GM21367 (cell line): ENCODE measurements at regions not wholly inside any gene's neighbourhood (a gene's known extent, or its start where the extent isn't known, plus 50 kb on each side); places are given as distances from the start of the nearest gene placed in this dataset.
"Not testable (repeated sequence)": the region's sequence is repeated elsewhere in the genome, so short reads cannot be mapped to it uniquely, and the experiment has no call there.

Source experiments
- ATAC-seq: cut with Tn5 transposase; IDR thresholded peaks from one replicate; pipeline ENCODE4 v1.9.1; 2021; ENCODE audit not compliant: unreplicated experiment

GRCh38 chr7:67662804-67663203 is 666.2 kb downstream of the TYW1 start:
- ATAC-seq, result no peak

DNA sequence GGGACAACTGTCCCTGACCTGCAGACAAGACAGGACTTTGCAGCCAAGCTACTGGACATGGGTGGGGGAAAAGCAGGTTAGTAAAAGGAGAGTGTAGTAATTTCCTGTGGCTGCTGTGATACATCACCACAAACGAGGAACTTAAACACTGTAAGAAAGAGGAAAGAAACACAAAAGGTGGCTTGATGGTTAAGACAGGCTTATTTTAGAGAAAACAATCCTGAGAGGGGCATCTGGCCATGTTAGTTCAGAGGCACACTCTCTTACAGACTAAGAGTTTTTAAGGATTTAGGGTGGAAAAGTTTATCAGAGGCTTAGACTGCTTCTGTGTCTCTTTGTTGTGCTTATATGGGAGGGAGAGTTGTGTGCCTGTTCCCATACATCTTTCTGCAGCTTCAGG is 667.0 kb downstream of the TYW1 start:
- ATAC-seq, result no peak

DNA sequence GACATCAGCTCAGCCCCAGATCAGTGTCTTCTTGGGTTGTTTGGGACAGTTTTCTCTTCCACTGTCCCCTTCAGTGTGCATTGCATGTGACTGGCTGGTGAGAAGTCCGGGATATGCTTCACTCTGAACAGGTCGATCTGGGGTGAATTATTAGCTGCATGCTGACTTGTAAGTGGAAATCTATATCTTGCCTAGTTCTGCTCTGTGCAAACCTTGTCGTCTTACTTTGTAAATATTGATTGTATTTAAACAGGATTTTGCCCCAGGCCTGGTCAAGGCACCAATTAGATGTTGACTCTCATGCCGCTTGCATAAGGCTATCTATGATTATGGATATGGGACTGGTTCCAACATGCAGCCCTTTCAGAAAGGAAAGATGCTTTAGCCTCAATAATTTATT is 669.7 kb downstream of the TYW1 start:
- ATAC-seq, result not testable (repeated sequence)

DNA sequence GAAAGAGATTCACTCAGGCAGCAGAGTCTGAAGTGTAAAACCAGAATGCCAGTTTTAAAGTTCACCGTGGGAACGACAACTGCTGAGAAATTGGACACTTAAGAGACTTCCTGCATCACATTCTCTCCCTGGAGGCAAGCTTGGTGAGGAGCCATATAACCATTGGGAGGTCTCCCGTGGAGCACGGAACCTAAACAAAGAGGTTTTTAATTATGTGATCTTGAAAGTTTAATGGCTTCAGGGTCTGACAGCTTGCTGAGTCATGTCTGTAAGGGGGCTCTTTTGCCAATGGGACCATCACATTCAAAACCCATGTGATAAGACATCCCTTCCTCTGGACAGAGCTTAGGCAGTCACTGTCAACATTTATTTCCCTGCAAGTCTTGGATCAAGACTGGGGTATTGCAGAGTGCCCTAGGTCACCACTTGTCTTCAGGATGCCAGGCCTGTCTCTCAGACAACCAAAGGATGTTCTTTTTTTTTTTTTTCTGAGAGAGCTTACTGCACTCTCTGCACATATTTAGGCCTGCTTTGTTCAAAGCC is 674.4 kb downstream of the TYW1 start:
- ATAC-seq, result no peak

GRCh38 chr7:67673861-67674260 is 677.2 kb downstream of the TYW1 start:
- ATAC-seq, result no peak

DNA sequence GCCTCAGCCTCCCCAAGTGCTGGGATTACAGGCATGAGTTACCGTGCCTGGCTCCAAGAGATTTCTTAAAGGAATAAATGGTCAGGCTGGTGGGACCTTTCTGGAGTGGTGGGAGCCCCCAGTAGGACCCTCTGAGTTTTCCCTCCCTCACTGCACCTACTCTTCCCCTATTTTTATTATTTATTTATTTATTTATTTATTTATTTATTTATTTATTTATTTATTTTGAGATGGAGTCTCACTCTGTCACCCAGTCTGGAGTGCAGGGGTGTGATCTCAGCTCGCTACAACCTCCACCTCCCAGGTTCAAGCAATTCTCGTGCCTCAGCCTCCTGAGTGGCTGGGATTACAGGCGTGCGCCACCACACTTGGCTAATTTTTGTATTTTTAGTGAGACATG is 678.2 kb downstream of the TYW1 start:
- not testable (repeated sequence) for ATAC-seq

DNA sequence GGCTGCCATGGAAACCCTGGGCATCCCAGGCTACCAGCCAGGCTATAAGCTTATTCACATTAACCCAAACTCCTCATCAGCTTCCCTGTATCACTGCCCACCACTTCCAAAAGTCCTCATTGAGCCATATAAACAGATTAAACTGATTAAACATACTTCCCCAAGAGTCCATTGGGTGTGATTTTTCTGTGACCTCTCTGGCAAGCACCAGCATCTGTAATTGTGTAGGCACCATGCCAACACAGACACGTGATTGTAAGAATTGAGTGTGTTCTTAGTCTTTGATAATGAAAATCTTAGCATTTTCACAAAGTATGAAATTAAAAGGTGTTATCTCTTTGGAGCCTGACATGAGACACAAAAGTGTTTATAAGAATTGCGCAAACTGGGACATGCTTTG is 679.3 kb downstream of the TYW1 start:
- no peak for ATAC-seq

DNA sequence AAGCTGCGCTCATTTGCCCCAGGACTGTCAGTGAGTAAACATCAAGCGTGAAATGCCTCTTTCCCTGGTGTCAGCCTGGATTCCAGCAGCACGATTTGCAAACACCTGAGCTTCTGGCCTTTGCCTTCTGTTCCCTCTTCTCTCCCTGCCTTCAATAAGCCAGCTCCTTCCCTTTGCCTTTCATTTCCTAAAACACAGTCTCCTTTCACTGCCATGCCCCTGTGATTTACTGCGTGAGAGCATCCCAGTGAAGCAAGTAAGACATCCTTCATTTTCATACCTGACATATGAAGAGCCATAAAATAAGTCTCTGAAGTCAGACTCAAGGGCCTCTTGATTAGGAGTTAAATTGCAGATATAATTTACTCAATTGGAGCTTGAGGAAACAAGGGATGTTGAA is 681.8 kb downstream of the TYW1 start:
- no peak for ATAC-seq

DNA sequence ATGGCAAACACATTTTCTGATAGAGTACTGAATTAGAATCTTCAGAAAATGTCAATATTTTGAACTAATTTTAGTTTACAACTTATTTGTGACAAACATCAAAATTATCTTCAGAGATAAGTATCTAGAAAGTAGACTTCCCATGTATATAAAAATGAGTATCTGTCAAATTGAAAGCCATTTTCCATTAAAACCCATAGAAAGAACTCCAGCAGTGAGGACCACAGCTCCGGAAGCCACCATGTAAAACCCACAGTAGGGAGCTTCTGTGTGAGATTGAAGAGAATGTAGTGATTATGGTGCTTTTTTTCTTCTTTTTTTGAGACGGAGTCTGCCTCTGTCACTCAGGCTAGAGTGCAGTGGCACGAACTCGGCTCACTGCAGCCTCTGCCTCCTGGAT is 687.0 kb downstream of the TYW1 start:
- ATAC-seq, result no peak

DNA sequence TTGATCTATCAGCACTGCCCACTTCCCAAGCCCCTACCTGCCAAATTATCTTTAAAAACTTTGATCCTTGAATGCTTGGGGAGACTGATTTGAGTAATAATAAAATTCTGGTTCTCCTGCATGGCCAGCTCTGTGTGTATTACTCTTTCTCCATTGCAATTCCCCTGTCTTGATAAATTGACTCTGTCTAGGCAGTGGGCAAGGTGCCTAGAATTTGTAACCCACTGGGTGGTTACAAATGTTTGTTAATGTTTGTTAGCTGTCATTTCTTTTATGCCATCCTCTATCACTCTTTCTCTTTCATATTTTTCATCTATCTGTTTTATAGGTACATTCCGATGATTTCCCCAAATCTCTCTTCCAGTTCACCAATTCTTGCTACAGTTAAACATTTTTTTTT is 694.1 kb downstream of the TYW1 start:
- no peak for ATAC-seq

DNA sequence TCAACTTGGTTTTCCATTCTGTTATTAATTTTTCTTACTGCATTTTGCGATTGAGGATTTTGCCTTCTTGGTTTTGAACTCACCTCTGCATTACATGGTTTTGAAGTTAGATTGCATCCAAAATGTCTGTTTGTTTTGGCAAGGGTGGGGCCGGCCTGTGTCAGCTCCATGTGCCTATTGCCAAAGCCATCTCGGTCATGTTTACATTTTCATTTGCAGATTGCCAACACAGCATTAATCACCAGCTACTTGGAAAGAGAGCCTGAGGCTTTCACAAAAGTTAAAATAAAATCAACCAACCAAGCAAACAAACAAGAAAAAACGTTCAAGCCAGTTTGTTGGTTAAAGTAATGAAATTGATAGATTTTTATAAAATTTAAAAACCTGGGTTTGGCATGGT is 695.8 kb downstream of the TYW1 start:
- ATAC-seq, result no peak

GRCh38 chr7:67696124-67696523 is 699.5 kb downstream of the TYW1 start:
- ATAC-seq, result no peak

GRCh38 chr7:67696878-67697277 is 700.2 kb downstream of the TYW1 start:
- no peak for ATAC-seq

DNA sequence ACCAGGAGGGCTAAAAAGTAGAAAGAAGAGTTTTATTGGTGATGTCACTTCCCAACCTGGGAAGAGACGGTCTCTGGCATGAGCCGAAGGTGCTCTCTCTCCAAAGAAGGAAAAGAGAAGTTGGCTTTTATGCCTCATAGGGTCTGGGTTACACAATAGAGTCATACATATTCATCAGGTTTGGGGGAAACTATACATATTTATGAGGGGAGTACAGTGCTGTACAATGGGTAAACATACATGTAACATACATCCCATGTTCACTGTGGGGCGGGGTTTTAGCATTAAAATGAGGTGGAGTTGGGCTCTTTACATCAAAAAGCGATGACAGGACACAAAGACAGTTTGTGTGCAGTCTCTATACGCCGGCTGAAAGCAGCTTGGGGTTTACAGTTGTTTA is 701.7 kb downstream of the TYW1 start:
- ATAC-seq, result no peak

- ATAC-seq, result no peak
Measured at GRCh38 chr7:67705850-67706249, 709.2 kb downstream of the TYW1 start.

DNA sequence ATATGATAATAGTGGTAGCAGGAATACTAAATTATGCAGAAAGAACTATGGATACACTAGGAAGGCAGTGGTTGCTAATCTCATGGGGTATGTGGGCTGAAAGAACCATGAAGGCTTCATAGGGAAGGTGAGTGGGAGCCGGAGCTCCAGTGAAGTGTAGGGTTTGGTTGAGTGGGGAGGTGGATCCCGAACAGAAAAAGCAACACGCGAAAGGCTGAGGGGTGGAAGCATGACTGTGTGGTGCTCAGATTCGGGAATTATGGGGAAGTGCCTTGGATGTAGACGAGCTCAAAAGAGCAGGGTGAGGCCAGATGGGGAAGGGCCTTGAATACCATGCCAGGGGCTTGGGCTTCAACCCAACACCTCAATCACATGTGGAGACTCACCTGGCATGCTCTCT is 715.1 kb downstream of the TYW1 start:
- ATAC-seq, result no peak

GRCh38 chr7:67713451-67714056 is 716.9 kb downstream of the TYW1 start:
- no peak for ATAC-seq

- no peak for ATAC-seq
Measured at GRCh38 chr7:67716729-67717128, 720.1 kb downstream of the TYW1 start.

- ATAC-seq, result no peak
Measured at GRCh38 chr7:67723591-67723990, 727.0 kb downstream of the TYW1 start.

- no peak for ATAC-seq
Measured at GRCh38 chr7:67724435-67724834, 727.8 kb downstream of the TYW1 start.

GRCh38 chr7:67724955-67725354 is 728.3 kb downstream of the TYW1 start:
- no peak for ATAC-seq

GRCh38 chr7:67725423-67725822 is 728.8 kb downstream of the TYW1 start:
- no peak for ATAC-seq

- ATAC-seq, result no peak
Measured at GRCh38 chr7:67729771-67730170, 733.1 kb downstream of the TYW1 start.
